Pancreas (tissue), 10 donors: ENCODE measurements at regions not wholly inside any gene's neighbourhood (a gene's known extent, or its start where the extent isn't known, plus 50 kb on each side); places are given as distances from the start of the nearest gene placed in this dataset.

ENCODE experiments used
- ATAC-seq, 4 donors: fragments of 200-7000 bp; cut with Tn5 transposase; one replicate each; pipeline versions ENCODE4 v1.8.0 to v1.9.1; 2020; ENCODE audit warnings: mild to moderate bottlenecking in 4 of 4, moderate library complexity in 4 of 4
- DNase-seq, 6 donors: peaks; one replicate each; pipeline ENCODE4 v3.0.0-alpha.2; 2020
- FAIRE-seq: peaks from 2 replicates; lab custom pipeline; 2012; peaks lifted over from hg19 to GRCh38; lab: Jason Lieb, UNC
- H3K27ac ChIP-seq, 4 donors: fragments of 200-600 bp; sonication (generic); 1 replicate in 3 of 4; 2 replicates in 1 of 4; pipeline versions ENCODE4 v1.5.0 to v1.8.0; 2020
- H3K27me3 ChIP-seq, 4 donors: fragments of 200-600 bp; one replicate each; pipeline ENCODE4 v1.8.0; 2021
- H3K36me3 ChIP-seq, 3 donors: fragments of 200-600 bp; sonication (generic) in 1 of 3; one replicate each; pipeline versions ENCODE4 v1.5.0 to v1.8.0; 2020 to 2021
- H3K4me1 ChIP-seq, 3 donors: fragments of 200-600 bp; one replicate each; pipeline ENCODE4 v1.8.0; 2021
- H3K4me3 ChIP-seq, 4 donors: fragments of 200-600 bp; sonication (generic) in 2 of 4; one replicate each; pipeline versions ENCODE4 v1.5.0 to v1.8.0; 2020 to 2021
- H3K9me3 ChIP-seq, 4 donors: fragments of 200-600 bp; one replicate each; pipeline ENCODE4 v1.8.0; 2021
- WGBS, 2 donors: extraction: QIAGEN DNeasy Blood & Tissue Kit; methylation state at CpG; one replicate each; pipeline ENCODE4 v1.1.7; 2013; 5-methylcytosine and 5-hydroxymethylcytosine counted together
- intact Hi-C, 3 donors: fragments of 100-400 bp; cut with DNase I; formaldehyde crosslinking; loops; one replicate each; pipeline versions ENCODE4 v1.11.1 to v1.14.2; 2022
- TF ChIP-seq, protein P1 (sequence below), 4 donors: fragments of 200-600 bp; sonication (generic) in 3 of 4; IDR thresholded peaks; one replicate each; pipeline versions ENCODE4 v1.5.0 to v1.8.0; 2021; ENCODE audit warnings: antibody characterized with exemption in 4 of 4
- donor health status: healthy with polysubstance abuse.
- donor health status: DM: no; HTN: no; CAD: no; lungs with moderate emphysema.
- donor health status: DM: no; HTN: no; CAD: no.
- donor health status: control.
- donor health status: control.
- donor health status: Bipolar disorder and iron deficiency.
- donor health status: DM: yes; HTN: yes; CAD: no.
- donor health status: DM: no; HTN: no; CAD: no.
- donor health status: DM: no; HTN: no; CAD: no.
- donor health status: DM: yes; HTN: yes; CAD: no.

DNA sequence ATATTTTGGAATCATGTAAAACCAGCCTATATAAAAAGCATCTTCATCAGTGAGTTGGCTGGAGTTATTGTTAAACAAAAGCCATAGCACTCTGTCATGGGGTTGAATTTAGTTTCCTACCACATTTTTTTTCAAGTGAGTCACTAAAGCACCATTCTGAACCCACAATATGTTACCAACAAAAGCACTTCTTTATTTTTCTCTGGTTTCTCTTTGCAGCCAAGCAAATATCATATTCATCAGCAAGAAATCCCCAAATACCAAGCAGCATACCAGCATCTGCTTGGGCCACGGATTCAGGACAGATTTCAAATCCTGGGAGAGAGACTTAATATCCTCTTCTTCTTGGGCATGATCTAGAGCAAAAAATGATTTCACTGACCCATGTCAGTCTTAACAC is 441.4 kb downstream of the BCKDHB start:
- Histone ChIP-seq H3K9me3 (no peaks in the 10 kb centered on the region), H3K4me1 (no peaks in the 10 kb centered on the region), H3K27ac (no peak overlapping the region), H3K4me3 (no peak overlapping the region), H3K36me3 (no peaks in the 10 kb centered on the region), H3K27me3 (no peaks in the 10 kb centered on the region)
- TF ChIP-seq, protein P1, sequence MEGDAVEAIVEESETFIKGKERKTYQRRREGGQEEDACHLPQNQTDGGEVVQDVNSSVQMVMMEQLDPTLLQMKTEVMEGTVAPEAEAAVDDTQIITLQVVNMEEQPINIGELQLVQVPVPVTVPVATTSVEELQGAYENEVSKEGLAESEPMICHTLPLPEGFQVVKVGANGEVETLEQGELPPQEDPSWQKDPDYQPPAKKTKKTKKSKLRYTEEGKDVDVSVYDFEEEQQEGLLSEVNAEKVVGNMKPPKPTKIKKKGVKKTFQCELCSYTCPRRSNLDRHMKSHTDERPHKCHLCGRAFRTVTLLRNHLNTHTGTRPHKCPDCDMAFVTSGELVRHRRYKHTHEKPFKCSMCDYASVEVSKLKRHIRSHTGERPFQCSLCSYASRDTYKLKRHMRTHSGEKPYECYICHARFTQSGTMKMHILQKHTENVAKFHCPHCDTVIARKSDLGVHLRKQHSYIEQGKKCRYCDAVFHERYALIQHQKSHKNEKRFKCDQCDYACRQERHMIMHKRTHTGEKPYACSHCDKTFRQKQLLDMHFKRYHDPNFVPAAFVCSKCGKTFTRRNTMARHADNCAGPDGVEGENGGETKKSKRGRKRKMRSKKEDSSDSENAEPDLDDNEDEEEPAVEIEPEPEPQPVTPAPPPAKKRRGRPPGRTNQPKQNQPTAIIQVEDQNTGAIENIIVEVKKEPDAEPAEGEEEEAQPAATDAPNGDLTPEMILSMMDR (IDR thresholded peaks at IDR 0.05), result no peak
- peak in 1 of 4 donors; percentile 19 for ATAC-seq
- intact Hi-C loops, result no loop called here
- 61 to 68% methylated on average over 1 of the region's 1 CpG for WGBS, 2 donors
- no peak for FAIRE-seq
- DNase-seq, result no peak

DNA sequence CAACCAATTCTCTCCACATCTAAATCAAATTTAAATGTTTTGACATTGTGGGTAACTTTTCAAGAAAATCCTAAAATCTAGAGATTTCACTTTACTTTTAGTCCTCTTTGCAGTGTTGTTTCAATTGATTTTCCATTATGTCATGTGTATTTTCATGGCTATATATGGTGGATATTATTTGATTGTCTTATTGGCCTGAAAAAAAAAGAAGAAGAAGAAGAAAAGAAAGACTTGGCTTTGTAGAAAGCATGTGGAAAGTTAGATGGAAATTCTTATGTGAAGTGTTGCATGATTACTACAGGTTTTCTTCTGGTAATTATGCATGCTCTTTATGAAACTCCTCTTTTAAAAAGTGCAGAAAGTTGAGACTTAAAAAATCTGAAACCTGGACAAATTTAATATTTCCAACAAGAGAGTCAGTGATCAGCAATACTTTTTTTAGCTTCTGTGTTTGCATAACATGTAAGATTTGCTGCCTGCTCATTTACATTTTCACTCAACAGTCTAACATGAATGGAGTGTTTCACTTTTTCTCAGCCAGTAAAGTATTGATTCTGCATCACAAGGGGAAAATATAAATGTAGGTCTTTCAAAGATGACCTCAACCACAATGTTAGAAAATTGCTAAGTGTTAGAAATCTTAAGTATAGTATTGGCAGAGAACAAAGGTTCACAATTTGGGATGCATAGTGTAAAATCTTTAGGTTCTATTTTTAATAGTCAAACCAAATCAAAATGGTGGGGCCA is 438.7 kb downstream of the BCKDHB start:
- TF ChIP-seq, protein P1 (IDR thresholded peaks at IDR 0.05), result no peak
- Histone ChIP-seq H3K36me3 (no peaks in the 10 kb centered on the region), H3K4me1 (no peaks in the 10 kb centered on the region), H3K9me3 (no peaks in the 10 kb centered on the region), H3K27me3 (no peaks in the 10 kb centered on the region), H3K4me3 (no peak overlapping the region), H3K27ac (no peak overlapping the region)
- DNase-seq (no peak), ATAC-seq (no peak), FAIRE-seq (no peak)
- intact Hi-C loops, result no loop called here

DNA sequence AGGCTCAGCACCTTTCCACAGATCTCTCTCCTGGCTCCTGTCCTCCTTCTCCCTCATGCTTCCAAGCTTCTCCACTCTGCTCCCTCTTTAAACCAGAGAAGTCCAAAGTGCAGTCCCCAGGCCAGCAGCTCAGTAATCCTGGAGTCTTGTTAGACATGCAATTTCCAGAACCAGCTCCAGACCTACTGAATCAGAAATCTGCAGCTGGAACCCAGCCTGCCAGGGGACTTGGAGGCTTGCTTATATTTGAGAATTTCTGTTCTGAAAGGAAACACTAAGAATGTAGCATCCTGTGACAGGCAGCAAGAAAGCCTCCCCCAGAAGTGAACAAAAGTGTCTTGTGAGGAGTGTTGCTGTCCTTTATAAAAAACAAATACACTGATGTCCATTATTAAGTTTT is 438.1 kb downstream of the BCKDHB start:
- no peaks in the 10 kb centered on the region for H3K9me3 ChIP-seq
- no peaks in the 10 kb centered on the region for H3K4me1 ChIP-seq
- no peaks in the 10 kb centered on the region for H3K27me3 ChIP-seq
- no peak overlapping the region for H3K27ac ChIP-seq
- TF ChIP-seq, protein P1 (IDR thresholded peaks at IDR 0.05), result no peak
- intact Hi-C loops, result no loop called here
- no peak for ATAC-seq
- H3K36me3 ChIP-seq, result no peaks in the 10 kb centered on the region
- no peak for DNase-seq
- FAIRE-seq, result no peak
- H3K4me3 ChIP-seq, result no peak overlapping the region

DNA sequence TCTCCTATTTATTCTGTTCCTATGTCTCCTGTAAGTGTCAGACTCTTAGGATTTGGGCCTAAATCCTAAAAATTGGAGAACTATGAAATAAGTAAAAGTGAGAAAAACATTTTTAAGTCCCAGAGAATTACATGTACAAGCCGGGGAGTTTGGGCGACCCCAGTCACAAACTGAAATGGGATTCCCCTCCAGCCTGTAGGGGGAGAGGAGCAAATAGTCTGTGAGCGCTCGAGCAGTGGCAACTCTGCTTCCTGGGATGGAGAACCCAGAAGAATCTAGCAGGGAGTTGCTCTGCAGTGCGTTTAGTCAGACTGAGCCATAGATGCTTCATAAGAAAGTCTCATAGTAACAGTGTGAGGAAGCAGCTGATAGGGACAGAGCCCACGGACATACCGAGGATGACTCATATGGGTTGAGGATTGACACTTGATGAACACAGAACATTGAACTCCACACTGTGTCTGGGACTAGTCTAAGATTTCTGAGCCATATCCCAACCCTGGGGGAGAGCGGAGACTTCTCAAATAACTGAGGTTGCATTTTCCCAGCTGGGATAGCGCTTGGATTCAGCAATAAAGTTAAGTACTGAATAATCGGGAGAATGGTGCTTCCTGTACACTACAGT is 437.2 kb downstream of the BCKDHB start:
- H3K27ac ChIP-seq, result no peak overlapping the region
- WGBS, 2 donors, result 85 to 90% methylated on average over 10 of the region's 10 CpGs
- intact Hi-C loops, result no loop called here
- H3K27me3 ChIP-seq, result no peaks in the 10 kb centered on the region
- FAIRE-seq, result no peak
- no peak overlapping the region for H3K4me3 ChIP-seq
- DNase-seq, result no peak
- TF ChIP-seq, protein P1 (IDR thresholded peaks at IDR 0.05), result no peak
- no peaks in the 10 kb centered on the region for H3K36me3 ChIP-seq
- no peaks in the 10 kb centered on the region for H3K9me3 ChIP-seq
- ATAC-seq, result no peak
- H3K4me1 ChIP-seq, result no peaks in the 10 kb centered on the region

DNA sequence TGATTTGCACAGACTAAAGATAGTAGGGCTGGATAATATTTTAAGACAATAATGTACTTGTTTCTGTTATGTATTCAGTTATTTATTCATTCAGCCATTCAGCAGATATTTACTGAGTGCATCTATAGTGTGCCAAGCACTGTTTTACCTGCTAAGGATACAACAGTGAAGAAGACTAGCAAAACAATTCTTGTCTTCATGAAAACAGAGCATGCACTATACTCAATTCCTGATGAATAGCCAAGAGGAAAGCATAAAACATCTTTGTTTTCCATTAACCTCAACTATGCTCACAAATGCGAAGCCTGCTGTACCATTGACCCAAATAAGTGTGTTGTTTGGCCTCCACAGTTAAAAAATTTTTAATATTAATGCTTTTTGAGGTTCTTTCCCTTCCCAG is 436.7 kb downstream of the BCKDHB start:
- FAIRE-seq, result no peak
- no peaks in the 10 kb centered on the region for H3K4me1 ChIP-seq
- intact Hi-C loops, result no loop called here
- H3K27ac ChIP-seq, result no peak overlapping the region
- no peak for ATAC-seq
- DNase-seq, result no peak
- H3K4me3 ChIP-seq, result no peak overlapping the region
- no peaks in the 10 kb centered on the region for H3K27me3 ChIP-seq
- whole genome bisulfite sequencing, 2 donors, result 76 to 81% methylated on average over 1 of the region's 1 CpG
- H3K36me3 ChIP-seq, result no peaks in the 10 kb centered on the region
- TF ChIP-seq, protein P1 (IDR thresholded peaks at IDR 0.05), result no peak
- no peaks in the 10 kb centered on the region for H3K9me3 ChIP-seq
